HepG2 (cell line): ENCODE measurements at regions not wholly inside any gene's neighbourhood (a gene's known extent, or its start where the extent isn't known, plus 50 kb on each side); places are given as distances from the start of the nearest gene placed in this dataset.
"Not testable (repeated sequence)": the region's sequence is repeated elsewhere in the genome, so short reads cannot be mapped to it uniquely, and the experiment has no call there.

ENCODE experiments used
- ATAC-seq: fragments of 200-7000 bp; cut with Tn5 transposase; 3 replicates; pipeline ENCODE4 v1.9.1; 2020; ENCODE audit warnings: mild to moderate bottlenecking, moderate library complexity
- BruUV-seq: library from RNA; stranded (reverse); fragments of 400-500 nt; replicated peaks from 2 replicates; lab custom pipeline; 2021; lab: Mats Ljungman, UMichigan
- CTCF ChIA-PET: fragments of 300-600 bp; formaldehyde crosslinking; extraction: SDS; loops from one replicate; lab custom pipeline; 2021; ENCODE audit warnings: low total read pairs, inconsistent platforms, low intra/inter-chr PET ratio; lab: Yijun Ruan, JAX
- POLR2A ChIA-PET: fragments of 350-600 bp; sonication (Branson Sonifier 250); formaldehyde crosslinking; loops from one replicate; lab custom pipeline; 2020; ENCODE audit warnings: antibody characterized with exemption, inconsistent platforms; lab: Yijun Ruan, JAX
- DNase-seq: peaks from one replicate; pipeline ENCODE4 v3.0.0-alpha.2; 2015; ENCODE audit warnings: low spot score
- FAIRE-seq: peaks from 3 replicates; lab custom pipeline; 2011; peaks lifted over from hg19 to GRCh38; lab: Jason Lieb, UNC
- H2AFZ ChIP-seq: one replicate; pipeline ENCODE4 v1.6.1; 2011; ENCODE audit warnings: low read length, inconsistent platforms
- H3K27ac ChIP-seq: fragments of 300-600 bp; 3 replicates; pipeline ENCODE4 v1.8.0; 2011; ENCODE audit warnings: mixed run types, mild to moderate bottlenecking, mixed read lengths, low read length, inconsistent platforms; ENCODE audit not compliant: insufficient read depth; ENCODE audit errors: extremely low read length
- H3K27me3 ChIP-seq, 2 experiments: fragments of 200-600 bp in 1 of 2; 2 replicates in 1 of 2; 3 replicates in 1 of 2; pipeline versions ENCODE4 v1.6.0 to v1.8.0; 2011; ENCODE audit warnings: low read length in 2 of 2, mild to moderate bottlenecking in 2 of 2, moderate library complexity in 2 of 2, inconsistent platforms in 1 of 2; ENCODE audit not compliant: insufficient read depth in 2 of 2, control insufficient read depth in 1 of 2
- H3K36me3 ChIP-seq, 2 experiments: fragments of 200-600 bp in 1 of 2; replicated peaks in 1 of 2; 2 replicates in 1 of 2; 3 replicates in 1 of 2; pipeline versions ENCODE4 v1.5.1 to v1.8.0; 2011; ENCODE audit warnings: low read length in 2 of 2, inconsistent platforms in 1 of 2; ENCODE audit not compliant: insufficient read depth in 2 of 2, control insufficient read depth in 1 of 2
- H3K4me1 ChIP-seq: 2 replicates; pipeline ENCODE4 v1.5.1; 2012; ENCODE audit warnings: low read length, inconsistent platforms; ENCODE audit not compliant: insufficient read depth
- H3K4me2 ChIP-seq: 2 replicates; pipeline ENCODE4 v1.6.0; 2011; ENCODE audit warnings: low read depth, low read length, inconsistent platforms
- H3K4me3 ChIP-seq, 3 experiments: fragments of 200-600 bp in 1 of 3; sonication (generic), shearing (Covaris generic) in 1 of 3; replicated peaks in 1 of 3; 2 replicates each; pipeline ENCODE4 v1.5.1; 2011 to 2016; ENCODE audit warnings: low read length in 3 of 3, inconsistent platforms in 2 of 3, low read depth in 2 of 3, mild to moderate bottlenecking in 2 of 3, control low read depth in 1 of 3, mixed read lengths in 1 of 3; ENCODE audit not compliant: insufficient read depth in 1 of 3
- H3K79me2 ChIP-seq: one replicate; pipeline ENCODE4 v1.6.1; 2011; ENCODE audit warnings: low read length, inconsistent platforms; ENCODE audit not compliant: insufficient read depth
- H3K9ac ChIP-seq: 2 replicates; pipeline ENCODE4 v1.6.0; 2011; ENCODE audit warnings: mild to moderate bottlenecking, low read depth, low read length, inconsistent platforms; ENCODE audit not compliant: insufficient read depth
- H3K9me3 ChIP-seq: 2 replicates; pipeline ENCODE4 v1.5.1; 2012; ENCODE audit warnings: mild to moderate bottlenecking, low read length
- H4K20me1 ChIP-seq: 2 replicates; pipeline ENCODE4 v1.6.0; 2011; ENCODE audit warnings: inconsistent platforms, mild to moderate bottlenecking, low read length, moderate library complexity; ENCODE audit not compliant: insufficient read depth
- FOSL2 ChIP-seq: sonication (generic); formaldehyde crosslinking; IDR thresholded peaks from 2 replicates; pipeline ENCODE4 v1.4.0; 2020; ENCODE audit warnings: missing genetic modification reagents
- SIN3B ChIP-seq: fragments of 150-350 bp; IDR thresholded peaks from 2 replicates; pipeline ENCODE4 v1.6.1; 2014; ENCODE audit warnings: low read length
- TCF7 ChIP-seq: sonication (generic); IDR thresholded peaks from 2 replicates; pipeline ENCODE4 v1.6.1; 2016; ENCODE audit warnings: antibody characterized with exemption, low read depth
- XBP1 ChIP-seq: sonication (generic); formaldehyde crosslinking; IDR thresholded peaks from 2 replicates; pipeline ENCODE4 v1.5.0; 2020; ENCODE audit warnings: missing genetic modification reagents
- ZBTB38 ChIP-seq: sonication (generic); formaldehyde crosslinking; IDR thresholded peaks from 2 replicates; pipeline ENCODE4 v1.5.1; 2020; ENCODE audit warnings: mild to moderate bottlenecking, missing genetic modification reagents
- ZNF232 ChIP-seq: sonication (generic); formaldehyde crosslinking; IDR thresholded peaks from 2 replicates; pipeline ENCODE4 v1.4.0; 2020; ENCODE audit warnings: missing genetic modification reagents, borderline replicate concordance
- ZNF33A ChIP-seq: sonication (generic); formaldehyde crosslinking; IDR thresholded peaks from 2 replicates; pipeline ENCODE4 v1.5.1; 2020; ENCODE audit warnings: missing genetic modification reagents, mild to moderate bottlenecking, moderate library complexity, borderline replicate concordance
- ZSCAN25 ChIP-seq: sonication (generic); formaldehyde crosslinking; IDR thresholded peaks from 2 replicates; pipeline ENCODE4 v1.8.0; 2022; ENCODE audit warnings: mild to moderate bottlenecking, missing genetic modification reagents
- WGBS: methylation state at CpG from one replicate; pipeline ENCODE4 v1.1.6; 2017; ENCODE audit warnings: low lambda C conversion rate; 5-methylcytosine and 5-hydroxymethylcytosine counted together
- in situ Hi-C: cut with HindIII; loops from 2 replicates; pipeline ENCODE4 v1.10.0; 2017; ENCODE audit warnings: low pct_unique_long_range_greater_than_20kb; ENCODE audit not compliant: extremely low pct_ligation_motif_present
- intact Hi-C: fragments of 100-400 bp; cut with micrococcal nuclease; formaldehyde crosslinking; loops from one replicate; pipeline ENCODE4 v1.10.0; 2022; ENCODE audit not compliant: unreplicated experiment
- TF ChIP-seq, protein P1 (sequence below): sonication (generic); formaldehyde crosslinking; IDR thresholded peaks from 2 replicates; pipeline ENCODE4 v1.4.0; 2020; ENCODE audit warnings: missing genetic modification reagents, borderline replicate concordance
- TF ChIP-seq, protein P2 (sequence below): sonication (generic); formaldehyde crosslinking; conservative IDR thresholded peaks from 2 replicates; pipeline ENCODE4 v1.4.0; 2020; ENCODE audit warnings: mild to moderate bottlenecking, missing genetic modification reagents, moderate library complexity
- TF ChIP-seq, protein P3 (sequence below): IDR thresholded peaks from 2 replicates; pipeline ENCODE4 v1.6.1; 2016; ENCODE audit warnings: control low read depth

DNA sequence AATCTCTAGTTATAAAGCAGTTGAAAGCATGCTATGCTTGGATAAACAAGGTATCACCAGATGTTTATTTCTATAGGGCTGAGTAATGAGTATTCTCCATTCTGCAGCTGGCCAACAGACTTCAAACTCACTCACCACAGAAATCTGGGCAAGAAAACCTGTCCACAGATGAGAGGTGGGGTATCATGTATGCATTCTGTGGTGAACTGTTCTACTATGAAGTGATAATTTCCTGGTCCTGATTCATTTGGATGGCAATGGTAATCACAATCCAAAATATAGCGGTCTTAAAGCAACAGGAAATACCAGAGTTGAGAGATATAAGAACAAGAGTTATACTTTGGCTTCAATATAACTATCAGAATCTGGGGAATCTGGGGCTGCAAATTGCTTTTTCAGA, 65.9 kb upstream of the EFNA5 start (continued):
- TF ChIP-seq, protein P1, sequence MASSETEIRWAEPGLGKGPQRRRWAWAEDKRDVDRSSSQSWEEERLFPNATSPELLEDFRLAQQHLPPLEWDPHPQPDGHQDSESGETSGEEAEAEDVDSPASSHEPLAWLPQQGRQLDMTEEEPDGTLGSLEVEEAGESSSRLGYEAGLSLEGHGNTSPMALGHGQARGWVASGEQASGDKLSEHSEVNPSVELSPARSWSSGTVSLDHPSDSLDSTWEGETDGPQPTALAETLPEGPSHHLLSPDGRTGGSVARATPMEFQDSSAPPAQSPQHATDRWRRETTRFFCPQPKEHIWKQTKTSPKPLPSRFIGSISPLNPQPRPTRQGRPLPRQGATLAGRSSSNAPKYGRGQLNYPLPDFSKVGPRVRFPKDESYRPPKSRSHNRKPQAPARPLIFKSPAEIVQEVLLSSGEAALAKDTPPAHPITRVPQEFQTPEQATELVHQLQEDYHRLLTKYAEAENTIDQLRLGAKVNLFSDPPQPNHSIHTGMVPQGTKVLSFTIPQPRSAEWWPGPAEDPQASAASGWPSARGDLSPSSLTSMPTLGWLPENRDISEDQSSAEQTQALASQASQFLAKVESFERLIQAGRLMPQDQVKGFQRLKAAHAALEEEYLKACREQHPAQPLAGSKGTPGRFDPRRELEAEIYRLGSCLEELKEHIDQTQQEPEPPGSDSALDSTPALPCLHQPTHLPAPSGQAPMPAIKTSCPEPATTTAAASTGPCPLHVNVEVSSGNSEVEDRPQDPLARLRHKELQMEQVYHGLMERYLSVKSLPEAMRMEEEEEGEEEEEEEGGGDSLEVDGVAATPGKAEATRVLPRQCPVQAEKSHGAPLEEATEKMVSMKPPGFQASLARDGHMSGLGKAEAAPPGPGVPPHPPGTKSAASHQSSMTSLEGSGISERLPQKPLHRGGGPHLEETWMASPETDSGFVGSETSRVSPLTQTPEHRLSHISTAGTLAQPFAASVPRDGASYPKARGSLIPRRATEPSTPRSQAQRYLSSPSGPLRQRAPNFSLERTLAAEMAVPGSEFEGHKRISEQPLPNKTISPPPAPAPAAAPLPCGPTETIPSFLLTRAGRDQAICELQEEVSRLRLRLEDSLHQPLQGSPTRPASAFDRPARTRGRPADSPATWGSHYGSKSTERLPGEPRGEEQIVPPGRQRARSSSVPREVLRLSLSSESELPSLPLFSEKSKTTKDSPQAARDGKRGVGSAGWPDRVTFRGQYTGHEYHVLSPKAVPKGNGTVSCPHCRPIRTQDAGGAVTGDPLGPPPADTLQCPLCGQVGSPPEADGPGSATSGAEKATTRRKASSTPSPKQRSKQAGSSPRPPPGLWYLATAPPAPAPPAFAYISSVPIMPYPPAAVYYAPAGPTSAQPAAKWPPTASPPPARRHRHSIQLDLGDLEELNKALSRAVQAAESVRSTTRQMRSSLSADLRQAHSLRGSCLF (CRISPR knock-in tag): no peak
- TF ChIP-seq FOSL2 (CRISPR knock-in tag) (no peak), TCF7 (no peak), SIN3B (no peak), ZNF33A (CRISPR knock-in tag) (no peak), ZNF232 (no peak), XBP1 (CRISPR knock-in tag) (no peak), ZSCAN25 (CRISPR knock-in tag) (no peak), ZBTB38 (CRISPR knock-in tag) (no peak)
- TF ChIP-seq, protein P2, sequence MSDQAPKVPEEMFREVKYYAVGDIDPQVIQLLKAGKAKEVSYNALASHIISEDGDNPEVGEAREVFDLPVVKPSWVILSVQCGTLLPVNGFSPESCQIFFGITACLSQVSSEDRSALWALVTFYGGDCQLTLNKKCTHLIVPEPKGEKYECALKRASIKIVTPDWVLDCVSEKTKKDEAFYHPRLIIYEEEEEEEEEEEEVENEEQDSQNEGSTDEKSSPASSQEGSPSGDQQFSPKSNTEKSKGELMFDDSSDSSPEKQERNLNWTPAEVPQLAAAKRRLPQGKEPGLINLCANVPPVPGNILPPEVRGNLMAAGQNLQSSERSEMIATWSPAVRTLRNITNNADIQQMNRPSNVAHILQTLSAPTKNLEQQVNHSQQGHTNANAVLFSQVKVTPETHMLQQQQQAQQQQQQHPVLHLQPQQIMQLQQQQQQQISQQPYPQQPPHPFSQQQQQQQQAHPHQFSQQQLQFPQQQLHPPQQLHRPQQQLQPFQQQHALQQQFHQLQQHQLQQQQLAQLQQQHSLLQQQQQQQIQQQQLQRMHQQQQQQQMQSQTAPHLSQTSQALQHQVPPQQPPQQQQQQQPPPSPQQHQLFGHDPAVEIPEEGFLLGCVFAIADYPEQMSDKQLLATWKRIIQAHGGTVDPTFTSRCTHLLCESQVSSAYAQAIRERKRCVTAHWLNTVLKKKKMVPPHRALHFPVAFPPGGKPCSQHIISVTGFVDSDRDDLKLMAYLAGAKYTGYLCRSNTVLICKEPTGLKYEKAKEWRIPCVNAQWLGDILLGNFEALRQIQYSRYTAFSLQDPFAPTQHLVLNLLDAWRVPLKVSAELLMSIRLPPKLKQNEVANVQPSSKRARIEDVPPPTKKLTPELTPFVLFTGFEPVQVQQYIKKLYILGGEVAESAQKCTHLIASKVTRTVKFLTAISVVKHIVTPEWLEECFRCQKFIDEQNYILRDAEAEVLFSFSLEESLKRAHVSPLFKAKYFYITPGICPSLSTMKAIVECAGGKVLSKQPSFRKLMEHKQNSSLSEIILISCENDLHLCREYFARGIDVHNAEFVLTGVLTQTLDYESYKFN: no peak
- TF ChIP-seq, protein P3, sequence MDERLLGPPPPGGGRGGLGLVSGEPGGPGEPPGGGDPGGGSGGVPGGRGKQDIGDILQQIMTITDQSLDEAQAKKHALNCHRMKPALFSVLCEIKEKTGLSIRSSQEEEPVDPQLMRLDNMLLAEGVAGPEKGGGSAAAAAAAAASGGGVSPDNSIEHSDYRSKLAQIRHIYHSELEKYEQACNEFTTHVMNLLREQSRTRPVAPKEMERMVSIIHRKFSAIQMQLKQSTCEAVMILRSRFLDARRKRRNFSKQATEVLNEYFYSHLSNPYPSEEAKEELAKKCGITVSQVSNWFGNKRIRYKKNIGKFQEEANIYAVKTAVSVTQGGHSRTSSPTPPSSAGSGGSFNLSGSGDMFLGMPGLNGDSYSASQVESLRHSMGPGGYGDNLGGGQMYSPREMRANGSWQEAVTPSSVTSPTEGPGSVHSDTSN (CRISPR knock-in tag): no peak

DNA sequence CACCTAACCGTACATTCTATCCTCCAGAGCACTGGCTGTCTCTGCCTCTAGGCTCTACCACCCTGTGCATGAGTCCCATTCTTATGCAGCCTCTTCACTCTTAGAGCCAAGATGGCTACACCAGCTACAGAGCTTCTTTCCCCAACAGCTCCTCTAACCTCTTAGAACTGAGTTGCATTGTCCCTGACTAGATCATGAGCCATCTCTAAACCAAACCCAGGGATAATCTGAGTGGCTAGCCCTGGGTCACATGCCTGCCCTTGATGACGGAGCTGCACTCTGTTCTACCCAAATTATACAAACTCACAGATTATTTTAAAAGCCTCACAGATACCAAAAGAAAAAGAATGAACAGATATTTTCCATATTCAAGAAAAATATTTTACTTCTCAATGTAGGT, 65.4 kb upstream of the EFNA5 start:
- H3K4me3 ChIP-seq, H3K4me2 ChIP-seq, H4K20me1 ChIP-seq, H3K9ac ChIP-seq, H3K27me3 ChIP-seq, H2AFZ ChIP-seq, DNase-seq, H3K79me2 ChIP-seq, CTCF ChIA-PET, H3K9me3 ChIP-seq, intact Hi-C loops, FAIRE-seq, ATAC-seq, in situ Hi-C loops, POLR2A ChIA-PET, BruUV-seq, H3K27ac ChIP-seq, H3K4me1 ChIP-seq, H3K36me3 ChIP-seq: not testable (repeated sequence)
- 4% methylated on average over 2 of the region's 2 CpGs for WGBS
